HepG2 (cell line): ENCODE measurements at regions not wholly inside any gene's neighbourhood (a gene's known extent, or its start where the extent isn't known, plus 50 kb on each side); places are given as distances from the start of the nearest gene placed in this dataset.

Experiments
- E2F5 ChIP-seq: sonication (generic); formaldehyde crosslinking; conservative IDR thresholded peaks from 2 replicates; pipeline ENCODE4 v1.4.0; 2020; ENCODE audit warnings: missing genetic modification reagents
- FOXA3 ChIP-seq: IDR thresholded peaks from 2 replicates; pipeline ENCODE4 v1.6.1; 2016; ENCODE audit warnings: missing genetic modification reagents, missing compliant biosample characterization
- HDAC1 ChIP-seq: sonication (generic); formaldehyde crosslinking; IDR thresholded peaks from 2 replicates; pipeline ENCODE4 v1.5.1; 2020; ENCODE audit warnings: mild to moderate bottlenecking, missing genetic modification reagents
- NCOA2 ChIP-seq: sonication (generic); formaldehyde crosslinking; IDR thresholded peaks from 2 replicates; pipeline ENCODE4 v1.8.0; 2022; ENCODE audit warnings: inconsistent platforms
- ZBTB49 ChIP-seq: sonication (generic); formaldehyde crosslinking; IDR thresholded peaks from 2 replicates; pipeline ENCODE4 v1.4.0; 2020; ENCODE audit warnings: missing genetic modification reagents, borderline replicate concordance

DNA sequence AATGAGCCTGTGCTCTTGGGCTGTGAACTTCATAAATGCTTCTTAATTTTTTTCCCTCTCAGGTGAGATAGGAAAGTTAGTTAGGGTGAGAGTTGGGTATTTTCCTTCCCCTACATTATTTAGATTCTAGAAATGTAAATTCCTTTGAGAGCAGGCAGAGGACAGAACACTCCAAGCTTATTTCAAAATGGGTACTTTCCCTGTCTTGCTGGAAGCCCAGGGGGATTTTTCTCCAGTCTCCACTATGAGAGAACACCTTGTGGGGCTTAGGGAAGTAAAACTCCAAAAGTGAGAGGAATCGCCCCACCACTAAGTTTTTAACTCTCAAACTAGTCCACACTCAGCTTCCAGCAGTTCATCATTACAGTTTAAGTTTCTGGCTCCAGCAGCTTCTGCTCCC lies 253.2 kb upstream of the CTAGE1 start:
- no peak for TF ChIP-seq NCOA2 (CRISPR knock-in tag)
- TF ChIP-seq E2F5 (CRISPR knock-in tag): no peak
- no peak for TF ChIP-seq FOXA3 (CRISPR knock-in tag)
- TF ChIP-seq HDAC1: no peak
- TF ChIP-seq ZBTB49 (CRISPR knock-in tag): no peak
